BJ (cell line): ENCODE measurements at regions not wholly inside any gene's neighbourhood (a gene's known extent, or its start where the extent isn't known, plus 50 kb on each side); places are given as distances from the start of the nearest gene placed in this dataset.
"Not testable (repeated sequence)": the region's sequence is repeated elsewhere in the genome, so short reads cannot be mapped to it uniquely, and the experiment has no call there.

ENCODE experiments used
- CTCF ChIA-PET: fragments of 350-600 bp; formaldehyde crosslinking; extraction: SDS; loops from one replicate; lab custom pipeline; 2021; ENCODE audit warnings: antibody characterized with exemption, inconsistent platforms; lab: Yijun Ruan, JAX
- POLR2A ChIA-PET: fragments of 300-600 bp; sonication (Branson Sonifier 250); formaldehyde crosslinking; extraction: SDS; loops from one replicate; lab custom pipeline; 2021; ENCODE audit warnings: antibody characterized with exemption; lab: Charles Lee
- DNase-seq: peaks from one replicate; pipeline ENCODE4 v3.0.0-alpha.2; 2011; ENCODE audit warnings: low read depth
- H3K27me3 ChIP-seq: 2 replicates; pipeline ENCODE4 v1.6.0; 2011; ENCODE audit warnings: low read length; ENCODE audit not compliant: control insufficient read depth, insufficient read depth
- H3K36me3 ChIP-seq: 2 replicates; pipeline ENCODE4 v1.5.1; 2011; ENCODE audit warnings: low read length; ENCODE audit not compliant: control insufficient read depth, insufficient read depth
- H3K4me3 ChIP-seq: 2 replicates; pipeline ENCODE4 v1.5.1; 2011; ENCODE audit warnings: low read depth, mild to moderate bottlenecking, control low read depth, low read length
- TF ChIP-seq, protein P1 (sequence below): IDR thresholded peaks from 2 replicates; pipeline ENCODE4 v1.5.1; 2011; ENCODE audit warnings: low read depth, mild to moderate bottlenecking, control low read depth, inconsistent platforms, low read length, moderate library complexity; ENCODE audit not compliant: insufficient read depth

DNA sequence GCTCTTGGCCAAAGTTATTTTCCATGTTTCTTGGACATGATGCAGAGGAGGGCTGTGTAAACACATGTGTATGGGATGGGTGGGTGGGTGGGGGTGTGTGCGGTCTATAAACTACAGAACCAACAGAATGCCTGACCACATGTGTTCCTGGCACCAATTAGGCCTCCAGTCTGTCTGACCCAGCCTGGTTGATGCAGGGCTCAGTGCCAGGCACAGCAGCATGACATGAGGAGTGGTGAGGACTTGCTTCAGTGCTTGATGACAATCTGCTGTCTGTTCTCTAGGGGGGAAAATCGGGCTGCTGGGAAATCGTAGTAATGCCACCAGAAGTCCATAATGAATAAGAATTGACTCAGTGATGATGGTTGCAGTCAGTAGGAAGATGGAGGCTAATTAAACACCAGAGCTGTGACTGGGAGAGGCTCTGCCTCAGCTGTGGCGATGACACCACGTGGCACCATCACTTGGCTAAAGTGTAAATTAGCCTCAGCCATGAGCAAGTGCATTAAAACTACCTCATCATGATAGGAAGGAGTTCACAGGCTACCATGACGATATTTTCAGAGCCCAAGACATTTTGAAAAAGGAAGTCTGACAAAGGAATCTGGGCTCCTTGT, 260.1 kb upstream of the PODXL start:
- Histone ChIP-seq H3K27me3 (no peaks in the 10 kb centered on the region), H3K36me3 (no peaks in the 10 kb centered on the region), H3K4me3 (no peak overlapping the region)
- TF ChIP-seq, protein P1, sequence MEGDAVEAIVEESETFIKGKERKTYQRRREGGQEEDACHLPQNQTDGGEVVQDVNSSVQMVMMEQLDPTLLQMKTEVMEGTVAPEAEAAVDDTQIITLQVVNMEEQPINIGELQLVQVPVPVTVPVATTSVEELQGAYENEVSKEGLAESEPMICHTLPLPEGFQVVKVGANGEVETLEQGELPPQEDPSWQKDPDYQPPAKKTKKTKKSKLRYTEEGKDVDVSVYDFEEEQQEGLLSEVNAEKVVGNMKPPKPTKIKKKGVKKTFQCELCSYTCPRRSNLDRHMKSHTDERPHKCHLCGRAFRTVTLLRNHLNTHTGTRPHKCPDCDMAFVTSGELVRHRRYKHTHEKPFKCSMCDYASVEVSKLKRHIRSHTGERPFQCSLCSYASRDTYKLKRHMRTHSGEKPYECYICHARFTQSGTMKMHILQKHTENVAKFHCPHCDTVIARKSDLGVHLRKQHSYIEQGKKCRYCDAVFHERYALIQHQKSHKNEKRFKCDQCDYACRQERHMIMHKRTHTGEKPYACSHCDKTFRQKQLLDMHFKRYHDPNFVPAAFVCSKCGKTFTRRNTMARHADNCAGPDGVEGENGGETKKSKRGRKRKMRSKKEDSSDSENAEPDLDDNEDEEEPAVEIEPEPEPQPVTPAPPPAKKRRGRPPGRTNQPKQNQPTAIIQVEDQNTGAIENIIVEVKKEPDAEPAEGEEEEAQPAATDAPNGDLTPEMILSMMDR, result no peak
- CTCF ChIA-PET, result no interaction called here
- DNase-seq, result no peak
- POLR2A ChIA-PET, result no interaction called here

DNA sequence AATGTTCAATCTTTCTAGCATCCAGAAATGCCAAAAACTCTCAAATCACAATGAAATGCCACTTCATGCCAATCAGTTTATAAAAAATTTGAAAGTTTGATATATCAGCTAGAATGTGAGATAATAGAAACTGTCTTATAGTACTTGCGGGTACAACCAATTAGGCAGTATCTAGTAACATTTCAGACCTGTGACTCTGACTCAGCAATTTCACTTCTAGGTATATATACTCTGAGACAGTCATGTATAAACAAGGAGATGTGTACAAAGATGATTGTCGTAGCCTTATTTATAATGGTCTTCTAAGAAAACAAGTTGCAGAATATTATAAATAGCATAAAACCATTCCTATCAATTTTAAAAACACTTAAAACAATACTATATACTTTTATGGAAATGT, 252.3 kb upstream of the PODXL start:
- no peak for DNase-seq
- ChIA-PET CTCF (no interaction called here), POLR2A (no interaction called here)
- Histone ChIP-seq H3K36me3 (no peaks in the 10 kb centered on the region), H3K27me3 (no peaks in the 10 kb centered on the region; the same call in 1 of the 2 replicates), H3K4me3 (no peak overlapping the region)
- TF ChIP-seq, protein P1, result no peak

DNA sequence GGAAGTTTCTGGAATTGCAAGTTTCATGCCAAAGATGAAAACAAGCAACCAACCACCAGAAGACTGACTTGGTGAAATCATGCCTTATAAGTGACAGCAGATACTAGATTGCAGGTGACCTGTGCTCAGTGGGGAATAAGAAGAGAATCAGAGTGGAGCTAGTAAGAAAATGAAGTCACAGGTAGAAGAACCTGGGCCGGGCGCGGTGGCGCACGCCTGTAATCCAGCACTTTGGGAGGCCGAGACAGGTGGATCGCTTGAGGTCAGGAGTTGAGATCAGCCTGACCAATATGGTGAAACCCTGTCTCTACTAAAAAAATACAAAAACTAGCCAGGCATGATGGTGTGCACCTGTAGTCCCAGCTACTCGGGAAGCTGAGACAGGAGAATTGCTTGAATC, 251.7 kb upstream of the PODXL start:
- H3K36me3 ChIP-seq, POLR2A ChIA-PET, CTCF ChIA-PET, DNase-seq, H3K27me3 ChIP-seq, H3K4me3 ChIP-seq: not testable (repeated sequence)

DNA sequence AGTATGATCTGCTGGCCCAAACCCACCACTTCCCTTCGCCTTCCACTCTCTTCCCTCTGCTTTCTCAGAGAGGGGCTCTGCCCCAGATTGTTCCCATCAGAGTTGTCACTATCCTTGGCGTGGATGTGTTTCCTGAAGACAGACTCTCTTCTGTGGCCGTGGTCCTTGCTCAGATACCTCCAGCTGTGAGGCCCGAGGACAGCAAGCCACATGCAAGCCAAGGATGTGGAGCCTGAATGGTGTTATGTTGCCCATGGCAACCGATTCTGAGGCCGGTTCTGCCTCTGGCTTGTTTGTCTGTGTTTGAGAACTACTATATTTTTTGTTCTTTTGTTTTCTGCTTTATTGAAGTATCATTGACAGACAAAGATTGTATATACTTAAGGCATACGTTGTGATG, 247.4 kb upstream of the PODXL start:
- Histone ChIP-seq H3K36me3 (no peaks in the 10 kb centered on the region), H3K27me3 (no peaks in the 10 kb centered on the region; the same call in 1 of the 2 replicates), H3K4me3 (no peak overlapping the region)
- DNase-seq, result no peak
- ChIA-PET CTCF (no interaction called here), POLR2A (no interaction called here)
- TF ChIP-seq, protein P1, result no peak

DNA sequence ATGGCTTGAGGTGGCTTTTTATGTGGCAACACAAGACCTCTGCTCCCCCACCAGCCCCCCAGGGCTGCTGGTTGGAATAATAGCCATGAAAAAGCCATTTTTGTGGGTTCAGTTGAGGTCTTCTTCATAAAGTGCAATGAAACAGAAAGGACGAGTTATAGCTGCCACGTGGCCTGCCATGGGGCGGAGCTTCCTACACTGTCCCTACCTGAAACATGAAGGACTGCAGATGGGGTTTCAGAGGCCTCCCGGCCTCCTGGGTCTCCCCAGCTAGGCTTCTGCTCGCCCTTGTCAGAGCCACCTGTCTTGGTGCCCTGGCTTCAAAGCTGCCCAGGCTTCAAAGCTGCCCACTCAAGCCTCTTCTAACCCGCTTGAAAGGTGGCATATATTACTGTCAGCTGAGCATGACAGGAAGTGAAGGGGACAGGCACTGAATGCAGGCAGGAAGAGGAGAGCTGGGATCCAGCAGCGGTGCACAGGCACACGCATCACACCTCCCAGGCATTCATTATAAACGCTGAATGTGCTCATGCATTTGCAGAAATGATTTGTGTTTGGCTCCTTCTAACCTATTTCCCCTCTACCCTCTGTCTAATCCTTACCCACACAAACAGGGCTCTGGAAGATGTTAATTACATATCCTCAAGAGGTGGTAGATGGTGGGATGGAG, 245.9 kb upstream of the PODXL start:
- no peak overlapping the region for H3K4me3 ChIP-seq
- no peaks in the 10 kb centered on the region for H3K36me3 ChIP-seq
- POLR2A ChIA-PET, result no interaction called here
- no peak for DNase-seq
- TF ChIP-seq, protein P1, result no peak
- H3K27me3 ChIP-seq, result no peaks in the 10 kb centered on the region; the same call in 1 of the 2 replicates
- CTCF ChIA-PET, result no interaction called here

DNA sequence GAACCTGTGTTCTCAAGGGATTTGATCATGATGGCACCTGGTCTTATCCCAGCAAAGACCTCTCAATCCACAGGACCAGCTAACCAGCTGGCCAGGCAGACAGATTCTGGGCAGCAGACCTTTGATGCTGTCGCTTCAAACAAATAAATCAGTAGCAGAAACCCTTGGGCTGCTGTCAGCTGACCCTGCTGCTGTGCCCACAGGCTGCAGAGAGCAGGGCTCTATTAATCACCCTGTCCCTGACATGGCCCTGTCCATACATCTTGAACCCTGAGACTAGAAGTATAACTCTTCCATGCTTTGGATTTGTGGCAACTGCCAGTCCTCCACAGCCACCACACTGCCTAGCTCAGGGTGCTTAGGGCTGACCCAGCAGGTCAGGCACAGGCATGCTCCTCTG, 244.1 kb upstream of the PODXL start:
- no peaks in the 10 kb centered on the region; the same call in 1 of the 2 replicates for H3K27me3 ChIP-seq
- H3K36me3 ChIP-seq, result no peaks in the 10 kb centered on the region
- ChIA-PET POLR2A (no interaction called here), CTCF (interaction anchor here (0.6 kb wide), 1 partner anchor 405 kb away, joined by 3 read pairs; no protein-coding TSS in a partner anchor)
- H3K4me3 ChIP-seq, result no peak overlapping the region
- no peak for DNase-seq
- TF ChIP-seq, protein P1, result no peak
